Skeletal muscle satellite cell (primary cell): ENCODE measurements at regions not wholly inside any gene's neighbourhood (a gene's known extent, or its start where the extent isn't known, plus 50 kb on each side); places are given as distances from the start of the nearest gene placed in this dataset.

Experiments
- H3K27me3 ChIP-seq: 2 replicates; pipeline ENCODE4 v1.7.0; 2013; ENCODE audit warnings: low read length; ENCODE audit not compliant: control insufficient read depth, insufficient read depth
- H3K36me3 ChIP-seq: 2 replicates; pipeline ENCODE4 v1.7.0; 2013; ENCODE audit warnings: mild to moderate bottlenecking, control low read depth, low read length; ENCODE audit not compliant: insufficient read depth
- H3K4me1 ChIP-seq: 2 replicates; pipeline ENCODE4 v1.7.0; 2013; ENCODE audit warnings: low read length; ENCODE audit not compliant: control insufficient read depth, insufficient read depth
- H3K4me2 ChIP-seq: 2 replicates; pipeline ENCODE4 v1.7.0; 2013; ENCODE audit warnings: mild to moderate bottlenecking, low read length
- H3K4me3 ChIP-seq: 2 replicates; pipeline ENCODE4 v1.7.0; 2013; ENCODE audit warnings: low read length
- H3K9ac ChIP-seq: 2 replicates; pipeline ENCODE4 v1.7.0; 2013; ENCODE audit warnings: mild to moderate bottlenecking, low read depth, low read length, moderate library complexity
- H3K9me3 ChIP-seq: replicated peaks from 2 replicates; pipeline ENCODE4 v1.7.0; 2013; ENCODE audit warnings: mild to moderate bottlenecking, control low read depth, low read length

DNA sequence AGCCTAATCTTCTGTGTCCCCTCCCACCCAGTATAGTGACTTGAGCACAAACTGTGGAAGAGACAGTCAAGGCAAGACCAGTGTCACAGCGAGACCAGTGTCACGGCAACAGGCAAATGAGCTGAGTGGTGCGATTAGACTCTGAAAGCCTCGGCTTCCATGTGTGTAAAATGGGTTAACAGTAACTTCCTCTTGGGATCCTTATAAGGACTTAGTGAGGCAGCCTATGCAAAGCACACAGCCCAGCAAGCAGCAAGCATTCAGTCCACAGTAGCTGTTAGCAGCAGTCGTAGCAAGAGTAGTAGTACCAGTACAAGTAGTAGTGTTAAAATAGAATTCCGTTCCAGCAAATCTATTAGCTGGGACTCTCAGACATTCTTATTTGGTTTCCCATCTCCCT is 334.1 kb downstream of the GABRB3 start:
- H3K36me3 ChIP-seq: no peaks in the 10 kb centered on the region
- no peak overlapping the region for H3K4me3 ChIP-seq
- peaks cover 10% of the 10 kb centered on the region for H3K9me3 ChIP-seq
- no peaks in the 10 kb centered on the region for H3K4me1 ChIP-seq
- H3K27me3 ChIP-seq: no peaks in the 10 kb centered on the region
- no peak overlapping the region for H3K9ac ChIP-seq
- H3K4me2 ChIP-seq: no peak overlapping the region

GRCh38 chr15:26438316-26438715 is 334.6 kb downstream of the GABRB3 start:
- Histone ChIP-seq H3K4me2 (no peak overlapping the region), H3K9me3 (peaks cover 10% of the 10 kb centered on the region), H3K4me3 (no peak overlapping the region), H3K4me1 (no peaks in the 10 kb centered on the region), H3K27me3 (no peaks in the 10 kb centered on the region), H3K9ac (no peak overlapping the region), H3K36me3 (no peaks in the 10 kb centered on the region)

- Histone ChIP-seq H3K36me3 (no peaks in the 10 kb centered on the region), H3K4me3 (no peak overlapping the region), H3K9me3 (peaks cover 6% of the 10 kb centered on the region), H3K4me1 (no peaks in the 10 kb centered on the region), H3K27me3 (no peaks in the 10 kb centered on the region), H3K4me2 (no peak overlapping the region), H3K9ac (no peak overlapping the region)
Measured at GRCh38 chr15:26433818-26434217, 339.0 kb downstream of the GABRB3 start.

GRCh38 chr15:26433060-26433459 is 339.8 kb downstream of the GABRB3 start:
- Histone ChIP-seq H3K9ac (no peak overlapping the region), H3K4me1 (no peaks in the 10 kb centered on the region), H3K9me3 (no peaks in the 10 kb centered on the region), H3K4me2 (no peak overlapping the region), H3K4me3 (no peak overlapping the region), H3K27me3 (no peaks in the 10 kb centered on the region), H3K36me3 (no peaks in the 10 kb centered on the region)

- H3K4me3 ChIP-seq: no peak overlapping the region
- no peak overlapping the region for H3K4me2 ChIP-seq
- H3K9me3 ChIP-seq: peaks cover 5% of the 10 kb centered on the region
- no peaks in the 10 kb centered on the region for H3K36me3 ChIP-seq
- H3K27me3 ChIP-seq: no peaks in the 10 kb centered on the region
- H3K9ac ChIP-seq: no peak overlapping the region
- H3K4me1 ChIP-seq: no peaks in the 10 kb centered on the region
Measured at GRCh38 chr15:26421065-26421464, 351.8 kb downstream of the GABRB3 start.

DNA sequence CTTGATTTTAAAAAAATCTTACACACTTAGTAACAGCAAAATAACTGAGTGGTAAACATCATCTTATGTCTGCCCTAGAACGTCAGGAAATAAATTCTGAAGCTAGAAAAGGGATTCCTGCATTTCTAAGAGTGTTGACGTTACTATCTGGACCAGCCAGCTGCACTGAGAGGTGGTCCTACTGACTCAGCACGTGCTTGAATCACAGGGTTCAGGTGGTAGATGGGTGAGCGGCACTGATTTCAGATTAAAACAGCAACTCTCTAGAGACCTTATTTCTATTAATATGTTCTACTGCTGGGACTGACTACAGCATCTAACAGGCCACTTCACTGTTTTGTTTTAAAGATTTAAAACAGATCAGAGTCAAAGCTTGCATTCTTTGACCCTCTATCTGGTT is 377.2 kb downstream of the GABRB3 start:
- no peak overlapping the region for H3K4me3 ChIP-seq
- no peaks in the 10 kb centered on the region for H3K36me3 ChIP-seq
- peaks cover 16% of the 10 kb centered on the region for H3K9me3 ChIP-seq
- H3K4me2 ChIP-seq: no peak overlapping the region
- H3K27me3 ChIP-seq: no peaks in the 10 kb centered on the region
- no peaks in the 10 kb centered on the region for H3K4me1 ChIP-seq
- no peak overlapping the region for H3K9ac ChIP-seq

GRCh38 chr15:26394801-26395200 is 378.1 kb downstream of the GABRB3 start:
- H3K36me3 ChIP-seq: no peaks in the 10 kb centered on the region
- H3K27me3 ChIP-seq: no peaks in the 10 kb centered on the region
- no peak overlapping the region for H3K4me2 ChIP-seq
- no peak overlapping the region for H3K9ac ChIP-seq
- H3K4me3 ChIP-seq: no peak overlapping the region
- no peaks in the 10 kb centered on the region for H3K4me1 ChIP-seq
- peaks cover 16% of the 10 kb centered on the region for H3K9me3 ChIP-seq

- H3K36me3 ChIP-seq: no peaks in the 10 kb centered on the region
- peaks cover 20% of the 10 kb centered on the region for H3K9me3 ChIP-seq
Measured at GRCh38 chr15:26392956-26393355, 379.9 kb downstream of the GABRB3 start.

GRCh38 chr15:26391567-26392194 is 381.2 kb downstream of the GABRB3 start:
- Histone ChIP-seq H3K4me1 (no peaks in the 10 kb centered on the region), H3K9ac (no peak overlapping the region), H3K9me3 (peaks cover 20% of the 10 kb centered on the region), H3K4me2 (no peak overlapping the region), H3K27me3 (no peaks in the 10 kb centered on the region), H3K36me3 (no peaks in the 10 kb centered on the region), H3K4me3 (no peak overlapping the region)

More at GRCh38 chr15:26392956-26393355, 379.9 kb downstream of the GABRB3 start:
- H3K4me2 ChIP-seq: no peak overlapping the region
- H3K4me1 ChIP-seq: no peaks in the 10 kb centered on the region
- H3K4me3 ChIP-seq: no peak overlapping the region
- no peaks in the 10 kb centered on the region for H3K27me3 ChIP-seq
- no peak overlapping the region for H3K9ac ChIP-seq

DNA sequence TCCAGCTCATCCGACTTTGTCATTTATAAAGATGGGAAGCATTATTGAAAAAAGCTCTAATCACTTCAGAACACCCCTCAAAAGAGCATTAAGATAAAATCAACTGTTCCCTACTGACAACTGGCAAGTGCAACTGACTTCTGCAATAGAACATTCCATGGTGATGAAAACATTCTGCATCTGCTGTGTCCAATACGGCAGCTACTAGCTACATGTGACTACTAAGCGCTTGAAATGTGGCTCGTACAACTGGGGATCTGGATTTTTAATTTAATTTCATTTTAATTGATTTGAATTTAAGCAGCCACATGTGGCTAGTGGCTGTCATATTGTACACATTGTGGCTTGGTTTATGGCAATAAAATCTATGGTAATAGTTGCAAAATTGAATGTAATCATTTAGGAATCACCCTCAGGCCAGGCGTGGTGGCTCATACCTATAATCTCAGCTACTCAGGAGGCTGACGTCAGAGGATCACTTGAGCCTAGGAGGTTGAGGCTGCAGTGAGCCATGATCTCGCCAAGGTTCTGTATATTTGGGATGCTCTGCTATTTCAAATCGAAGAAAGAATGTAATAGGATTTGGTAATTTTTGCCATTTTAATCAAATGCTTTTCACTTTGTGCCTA is 390.3 kb downstream of the GABRB3 start:
- H3K36me3 ChIP-seq: no peaks in the 10 kb centered on the region
- no peak overlapping the region for H3K4me2 ChIP-seq
- H3K27me3 ChIP-seq: no peaks in the 10 kb centered on the region
- no peak overlapping the region for H3K4me3 ChIP-seq
- H3K9ac ChIP-seq: no peak overlapping the region
- H3K4me1 ChIP-seq: no peaks in the 10 kb centered on the region
- no peaks in the 10 kb centered on the region for H3K9me3 ChIP-seq

GRCh38 chr15:26378304-26378703 is 394.6 kb downstream of the GABRB3 start:
- Histone ChIP-seq H3K27me3 (no peaks in the 10 kb centered on the region), H3K36me3 (no peaks in the 10 kb centered on the region), H3K9me3 (peaks cover 17% of the 10 kb centered on the region), H3K4me1 (no peaks in the 10 kb centered on the region), H3K9ac (no peak overlapping the region), H3K4me3 (no peak overlapping the region), H3K4me2 (no peak overlapping the region)

DNA sequence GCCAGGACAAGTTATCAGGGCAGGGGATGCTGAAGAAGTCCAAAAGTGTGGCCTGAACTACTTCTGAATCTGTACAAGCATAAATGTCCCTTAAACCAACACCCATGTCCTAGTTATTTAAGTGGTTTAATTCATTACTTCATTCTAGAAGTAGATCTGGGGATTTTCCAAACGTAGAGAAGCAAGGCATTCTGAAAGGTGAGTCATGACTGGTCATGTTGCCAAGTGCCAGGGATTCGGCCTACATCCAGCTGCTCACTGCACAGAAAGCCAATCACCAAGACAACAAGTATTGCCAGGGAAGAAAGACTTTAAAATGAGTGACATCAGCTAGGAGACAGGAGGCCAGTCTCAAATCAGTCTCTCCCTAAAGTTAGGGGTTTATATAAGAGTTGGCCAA is 396.6 kb downstream of the GABRB3 start:
- no peak overlapping the region for H3K4me2 ChIP-seq
- no peaks in the 10 kb centered on the region for H3K27me3 ChIP-seq
- H3K9me3 ChIP-seq: peaks cover 17% of the 10 kb centered on the region
- H3K4me3 ChIP-seq: no peak overlapping the region
- H3K9ac ChIP-seq: no peak overlapping the region
- no peaks in the 10 kb centered on the region for H3K4me1 ChIP-seq
- no peaks in the 10 kb centered on the region for H3K36me3 ChIP-seq
